Nephron (organoid): ENCODE measurements at regions not wholly inside any gene's neighbourhood (a gene's known extent, or its start where the extent isn't known, plus 50 kb on each side); places are given as distances from the start of the nearest gene placed in this dataset.
A peak's percentile ranks its signal among the peaks of the same experiment; 100 is the strongest.
"Not testable (repeated sequence)": the region's sequence is repeated elsewhere in the genome, so short reads cannot be mapped to it uniquely, and the experiment has no call there.

Experiments
- H3K27ac Mint-ChIP-seq, 3 experiments: 2 replicates each; pipeline ENCODE4 v1.8.0; 2020; ENCODE audit warnings: mixed read lengths in 3 of 3, mild to moderate bottlenecking in 2 of 3, moderate library complexity in 1 of 3
- H3K27me3 Mint-ChIP-seq: 2 replicates; pipeline ENCODE4 v1.8.0; 2021; ENCODE audit warnings: low read depth, mild to moderate bottlenecking, moderate library complexity, mixed read lengths
- H3K36me3 Mint-ChIP-seq: 2 replicates; pipeline ENCODE4 v1.8.0; 2020; ENCODE audit warnings: low read depth, mixed read lengths
- H3K4me1 Mint-ChIP-seq: 2 replicates; pipeline ENCODE4 v1.8.0; 2020; ENCODE audit warnings: mixed read lengths
- H3K4me3 Mint-ChIP-seq, 3 experiments: 2 replicates each; pipeline ENCODE4 v1.8.0; 2020; ENCODE audit warnings: mild to moderate bottlenecking in 3 of 3, mixed read lengths in 3 of 3, moderate library complexity in 2 of 3
- H3K9me3 Mint-ChIP-seq: 2 replicates; pipeline ENCODE4 v1.8.0; 2020; ENCODE audit warnings: mixed read lengths

GRCh38 chr1:120655394-120655793 lies 68.4 kb upstream of the NBPF26 start:
- H3K4me1 Mint-ChIP-seq, H3K36me3 Mint-ChIP-seq, H3K27me3 Mint-ChIP-seq, H3K27ac Mint-ChIP-seq, H3K9me3 Mint-ChIP-seq, H3K4me3 Mint-ChIP-seq: not testable (repeated sequence)

GRCh38 chr1:120656116-120656515 lies 67.6 kb upstream of the NBPF26 start:
- not testable (repeated sequence) for H3K9me3 Mint-ChIP-seq, H3K36me3 Mint-ChIP-seq, H3K27me3 Mint-ChIP-seq, H3K4me3 Mint-ChIP-seq, H3K4me1 Mint-ChIP-seq, H3K27ac Mint-ChIP-seq

GRCh38 chr1:120657804-120658203 lies 65.9 kb upstream of the NBPF26 start:
- H3K9me3 Mint-ChIP-seq, H3K4me1 Mint-ChIP-seq, H3K27me3 Mint-ChIP-seq, H3K36me3 Mint-ChIP-seq, H3K4me3 Mint-ChIP-seq, H3K27ac Mint-ChIP-seq: not testable (repeated sequence)

GRCh38 chr1:120658622-120659021 lies 65.1 kb upstream of the NBPF26 start:
- H3K27me3 Mint-ChIP-seq, H3K9me3 Mint-ChIP-seq, H3K4me3 Mint-ChIP-seq, H3K36me3 Mint-ChIP-seq, H3K4me1 Mint-ChIP-seq, H3K27ac Mint-ChIP-seq: not testable (repeated sequence)

- not testable (repeated sequence) for H3K27ac Mint-ChIP-seq, H3K36me3 Mint-ChIP-seq, H3K4me1 Mint-ChIP-seq, H3K27me3 Mint-ChIP-seq, H3K4me3 Mint-ChIP-seq, H3K9me3 Mint-ChIP-seq
Observed at GRCh38 chr1:120659133-120659532, 64.6 kb upstream of the NBPF26 start.

- H3K27me3 Mint-ChIP-seq, H3K4me1 Mint-ChIP-seq, H3K9me3 Mint-ChIP-seq, H3K36me3 Mint-ChIP-seq: not testable (repeated sequence)
- Mint-ChIP-seq H3K27ac (peak overlapping the region in 1 of 3 experiments; percentile 29), H3K4me3 (peak overlapping the region; percentile 88 to 89 (median 89))
Observed at GRCh38 chr1:120664376-120665249, 59.1 kb upstream of the NBPF26 start.

GRCh38 chr1:120665250-120665577 lies 58.5 kb upstream of the NBPF26 start:
- H3K9me3 Mint-ChIP-seq, H3K27me3 Mint-ChIP-seq, H3K4me1 Mint-ChIP-seq, H3K36me3 Mint-ChIP-seq: not testable (repeated sequence)
- peak overlapping the region in 1 of 3 experiments; percentile 29 for H3K27ac Mint-ChIP-seq
- peak overlapping the region; percentile 88 to 89 (median 89) for H3K4me3 Mint-ChIP-seq

GRCh38 chr1:120668187-120668586 lies 55.6 kb upstream of the NBPF26 start:
- H3K27me3 Mint-ChIP-seq, H3K36me3 Mint-ChIP-seq, H3K4me1 Mint-ChIP-seq: not testable (repeated sequence)

More at GRCh38 chr1:120668187-120668586, 55.6 kb upstream of the NBPF26 start:
- not testable (repeated sequence) for H3K9me3 Mint-ChIP-seq, H3K4me3 Mint-ChIP-seq, H3K27ac Mint-ChIP-seq
